ENCODE measurements at regions not wholly inside any gene's neighbourhood (a gene's known extent, or its start where the extent isn't known, plus 50 kb on each side); places are given as distances from the start of the nearest gene placed in this dataset.

GRCh38 chr12:130031571-130032189, 127.9 kb upstream of the TMEM132D start:
- WGBS, 2 donors: 15% methylated on average over 12 of the region's 12 CpGs
- no peaks in the 10 kb centered on the region for H3K9me3 ChIP-seq (ENCODE audit: control insufficient read depth in 2 of 2, insufficient read depth in 1 of 2, low read depth in 1 of 2, low read length in 1 of 2)
- H3K27ac ChIP-seq (ENCODE audit: low read depth in 2 of 2, low read length in 1 of 2): no peak overlapping the region
- no peaks in the 10 kb centered on the region for H3K27me3 ChIP-seq (ENCODE audit: control insufficient read depth in 1 of 2, insufficient read depth in 2 of 2, low read length in 2 of 2)
- no peaks in the 10 kb centered on the region for H3K36me3 ChIP-seq (ENCODE audit: control insufficient read depth in 2 of 2, insufficient read depth in 2 of 2, low read length in 1 of 2)
- no peak overlapping the region for H3K4me3 ChIP-seq (ENCODE audit: low read depth in 1 of 2, low read length in 2 of 2)
- H3K4me1 ChIP-seq (ENCODE audit: control insufficient read depth in 2 of 2, insufficient read depth in 2 of 2, low read length in 1 of 2): no peaks in the 10 kb centered on the region

- no peak overlapping the region for H3K27ac ChIP-seq (ENCODE audit: low read depth in 2 of 2, low read length in 1 of 2)
- 11 to 13% methylated on average over 48 to 52 of the region's 52 CpGs for WGBS, 2 donors
- no peaks in the 10 kb centered on the region for H3K36me3 ChIP-seq (ENCODE audit: control insufficient read depth in 2 of 2, insufficient read depth in 2 of 2, low read length in 1 of 2)
- H3K4me1 ChIP-seq (ENCODE audit: control insufficient read depth in 2 of 2, insufficient read depth in 2 of 2, low read length in 1 of 2): no peaks in the 10 kb centered on the region
- H3K9me3 ChIP-seq (ENCODE audit: control insufficient read depth in 2 of 2, insufficient read depth in 1 of 2, low read depth in 1 of 2, low read length in 1 of 2): peaks cover 0 to 2% of the 10 kb centered on the region in 2 donors
- no peak overlapping the region for H3K4me3 ChIP-seq (ENCODE audit: low read depth in 1 of 2, low read length in 2 of 2)
- H3K27me3 ChIP-seq (ENCODE audit: control insufficient read depth in 1 of 2, insufficient read depth in 2 of 2, low read length in 2 of 2): peaks cover 0 to 4% of the 10 kb centered on the region in 2 donors
Measured at GRCh38 chr12:130041983-130042812, 120.1 kb upstream of the FZD10 start.

GRCh38 chr12:130043685-130044406, 118.4 kb upstream of the FZD10 start:
- Histone ChIP-seq H3K27me3 (ENCODE audit: control insufficient read depth in 1 of 2, insufficient read depth in 2 of 2, low read length in 2 of 2) (peaks cover 0 to 4% of the 10 kb centered on the region in 2 donors), H3K36me3 (ENCODE audit: control insufficient read depth in 2 of 2, insufficient read depth in 2 of 2, low read length in 1 of 2) (no peaks in the 10 kb centered on the region), H3K4me3 (ENCODE audit: low read depth in 1 of 2, low read length in 2 of 2) (no peak overlapping the region), H3K27ac (ENCODE audit: low read depth in 2 of 2, low read length in 1 of 2) (no peak overlapping the region), H3K9me3 (ENCODE audit: control insufficient read depth in 2 of 2, insufficient read depth in 1 of 2, low read depth in 1 of 2, low read length in 1 of 2) (peaks cover 0 to 2% of the 10 kb centered on the region in 2 donors), H3K4me1 (ENCODE audit: control insufficient read depth in 2 of 2, insufficient read depth in 2 of 2, low read length in 1 of 2) (no peaks in the 10 kb centered on the region)
- 55 to 71% methylated on average over 13 of the region's 13 CpGs for WGBS, 2 donors

- 21 to 30% methylated on average over 22 of the region's 22 CpGs for WGBS, 2 donors
Measured at GRCh38 chr12:130044991-130045621, 117.2 kb upstream of the FZD10 start.

GRCh38 chr12:130049666-130050065, 112.6 kb upstream of the FZD10 start:
- no peaks in the 10 kb centered on the region for H3K36me3 ChIP-seq (ENCODE audit: control insufficient read depth in 2 of 2, insufficient read depth in 2 of 2, low read length in 1 of 2)
- no peak overlapping the region for H3K4me3 ChIP-seq (ENCODE audit: low read depth in 1 of 2, low read length in 2 of 2)
- peaks cover 2 to 4% of the 10 kb centered on the region in 2 donors for H3K4me1 ChIP-seq (ENCODE audit: control insufficient read depth in 2 of 2, insufficient read depth in 2 of 2, low read length in 1 of 2)
- no peaks in the 10 kb centered on the region for H3K9me3 ChIP-seq (ENCODE audit: control insufficient read depth in 2 of 2, insufficient read depth in 1 of 2, low read depth in 1 of 2, low read length in 1 of 2)
- 84 to 88% methylated on average over 12 of the region's 12 CpGs for WGBS, 2 donors
- H3K27me3 ChIP-seq (ENCODE audit: control insufficient read depth in 1 of 2, insufficient read depth in 2 of 2, low read length in 2 of 2): no peaks in the 10 kb centered on the region
- no peak overlapping the region for H3K27ac ChIP-seq (ENCODE audit: low read depth in 2 of 2, low read length in 1 of 2)

More at GRCh38 chr12:130044991-130045621, 117.2 kb upstream of the FZD10 start:
- peaks cover 0 to 4% of the 10 kb centered on the region in 2 donors for H3K27me3 ChIP-seq (ENCODE audit: control insufficient read depth in 1 of 2, insufficient read depth in 2 of 2, low read length in 2 of 2)
- no peak overlapping the region for H3K27ac ChIP-seq (ENCODE audit: low read depth in 2 of 2, low read length in 1 of 2)
- H3K4me1 ChIP-seq (ENCODE audit: control insufficient read depth in 2 of 2, insufficient read depth in 2 of 2, low read length in 1 of 2): no peaks in the 10 kb centered on the region
- H3K9me3 ChIP-seq (ENCODE audit: control insufficient read depth in 2 of 2, insufficient read depth in 1 of 2, low read depth in 1 of 2, low read length in 1 of 2): peaks cover 0 to 2% of the 10 kb centered on the region in 2 donors
- no peaks in the 10 kb centered on the region for H3K36me3 ChIP-seq (ENCODE audit: control insufficient read depth in 2 of 2, insufficient read depth in 2 of 2, low read length in 1 of 2)
- H3K4me3 ChIP-seq (ENCODE audit: low read depth in 1 of 2, low read length in 2 of 2): no peak overlapping the region

- WGBS, 2 donors: 75 to 76% methylated on average over 10 of the region's 10 CpGs
- no peak overlapping the region for H3K4me3 ChIP-seq (ENCODE audit: low read depth in 1 of 2, low read length in 2 of 2)
- peaks cover 2 to 4% of the 10 kb centered on the region in 2 donors for H3K4me1 ChIP-seq (ENCODE audit: control insufficient read depth in 2 of 2, insufficient read depth in 2 of 2, low read length in 1 of 2)
- no peaks in the 10 kb centered on the region for H3K36me3 ChIP-seq (ENCODE audit: control insufficient read depth in 2 of 2, insufficient read depth in 2 of 2, low read length in 1 of 2)
- H3K27ac ChIP-seq (ENCODE audit: low read depth in 2 of 2, low read length in 1 of 2): no peak overlapping the region
- H3K9me3 ChIP-seq (ENCODE audit: control insufficient read depth in 2 of 2, insufficient read depth in 1 of 2, low read depth in 1 of 2, low read length in 1 of 2): no peaks in the 10 kb centered on the region
- no peaks in the 10 kb centered on the region for H3K27me3 ChIP-seq (ENCODE audit: control insufficient read depth in 1 of 2, insufficient read depth in 2 of 2, low read length in 2 of 2)
Measured at GRCh38 chr12:130051900-130052299, 110.4 kb upstream of the FZD10 start.

- H3K27me3 ChIP-seq (ENCODE audit: control insufficient read depth in 1 of 2, insufficient read depth in 2 of 2, low read length in 2 of 2): no peaks in the 10 kb centered on the region
Measured at GRCh38 chr12:130053651-130054069, 108.6 kb upstream of the FZD10 start.

GRCh38 chr12:130054803-130055202, 107.5 kb upstream of the FZD10 start:
- no peak overlapping the region for H3K27ac ChIP-seq (ENCODE audit: low read depth in 2 of 2, low read length in 1 of 2)
- no peaks in the 10 kb centered on the region for H3K9me3 ChIP-seq (ENCODE audit: control insufficient read depth in 2 of 2, insufficient read depth in 1 of 2, low read depth in 1 of 2, low read length in 1 of 2)
- peaks cover 2 to 4% of the 10 kb centered on the region in 2 donors for H3K4me1 ChIP-seq (ENCODE audit: control insufficient read depth in 2 of 2, insufficient read depth in 2 of 2, low read length in 1 of 2)
- H3K36me3 ChIP-seq (ENCODE audit: control insufficient read depth in 2 of 2, insufficient read depth in 2 of 2, low read length in 1 of 2): no peaks in the 10 kb centered on the region
- H3K27me3 ChIP-seq (ENCODE audit: control insufficient read depth in 1 of 2, insufficient read depth in 2 of 2, low read length in 2 of 2): no peaks in the 10 kb centered on the region
- 92 to 97% methylated on average over 5 of the region's 5 CpGs for WGBS, 2 donors
- H3K4me3 ChIP-seq (ENCODE audit: low read depth in 1 of 2, low read length in 2 of 2): no peak overlapping the region

More at GRCh38 chr12:130053651-130054069, 108.6 kb upstream of the FZD10 start:
- Histone ChIP-seq H3K9me3 (ENCODE audit: control insufficient read depth in 2 of 2, insufficient read depth in 1 of 2, low read depth in 1 of 2, low read length in 1 of 2) (no peaks in the 10 kb centered on the region), H3K36me3 (ENCODE audit: control insufficient read depth in 2 of 2, insufficient read depth in 2 of 2, low read length in 1 of 2) (no peaks in the 10 kb centered on the region), H3K4me3 (ENCODE audit: low read depth in 1 of 2, low read length in 2 of 2) (no peak overlapping the region), H3K4me1 (ENCODE audit: control insufficient read depth in 2 of 2, insufficient read depth in 2 of 2, low read length in 1 of 2) (peaks cover 2 to 4% of the 10 kb centered on the region in 2 donors), H3K27ac (ENCODE audit: low read depth in 2 of 2, low read length in 1 of 2) (no peak overlapping the region)
- 39 to 41% methylated on average over 10 of the region's 10 CpGs for WGBS, 2 donors

- no peaks in the 10 kb centered on the region for H3K36me3 ChIP-seq (ENCODE audit: control insufficient read depth in 2 of 2, insufficient read depth in 2 of 2, low read length in 1 of 2)
- H3K9me3 ChIP-seq (ENCODE audit: control insufficient read depth in 2 of 2, insufficient read depth in 1 of 2, low read depth in 1 of 2, low read length in 1 of 2): no peaks in the 10 kb centered on the region
- no peak overlapping the region for H3K4me3 ChIP-seq (ENCODE audit: low read depth in 1 of 2, low read length in 2 of 2)
- H3K4me1 ChIP-seq (ENCODE audit: control insufficient read depth in 2 of 2, insufficient read depth in 2 of 2, low read length in 1 of 2): no peaks in the 10 kb centered on the region
- no peaks in the 10 kb centered on the region for H3K27me3 ChIP-seq (ENCODE audit: control insufficient read depth in 1 of 2, insufficient read depth in 2 of 2, low read length in 2 of 2)
- 70 to 82% methylated on average over 13 of the region's 13 CpGs for WGBS, 2 donors
- no peak overlapping the region for H3K27ac ChIP-seq (ENCODE audit: low read depth in 2 of 2, low read length in 1 of 2)
Measured at GRCh38 chr12:130058926-130059472, 103.3 kb upstream of the FZD10 start.

Measured in esophagus (tissue), 2 donors.